Loucy (cell line): ENCODE measurements at regions not wholly inside any gene's neighbourhood (a gene's known extent, or its start where the extent isn't known, plus 50 kb on each side); places are given as distances from the start of the nearest gene placed in this dataset.

Experiments
- CTCF ChIP-seq: fragments of 200-600 bp; sonication (generic); conservative IDR thresholded peaks from 2 replicates; pipeline ENCODE4 v1.5.1; 2014; ENCODE audit warnings: mild to moderate bottlenecking, antibody characterized with exemption, low read length
- EZH2phosphoT487 ChIP-seq: fragments of 200-600 bp; IDR thresholded peaks from 2 replicates; pipeline ENCODE4 v1.6.1; 2018; ENCODE audit warnings: antibody characterized with exemption, mild to moderate bottlenecking, moderate library complexity, borderline replicate concordance

- no peak for TF ChIP-seq CTCF
- TF ChIP-seq EZH2phosphoT487: no peak
Measured at GRCh38 chr20:63061051-63061770, 54.4 kb upstream of the BHLHE23 start.
